GM12891 (cell line): ENCODE measurements at regions not wholly inside any gene's neighbourhood (a gene's known extent, or its start where the extent isn't known, plus 50 kb on each side); places are given as distances from the start of the nearest gene placed in this dataset.

ENCODE experiments used
- POLR2A ChIP-seq: IDR thresholded peaks from 2 replicates; pipeline ENCODE4 v1.6.1; 2011; ENCODE audit warnings: low read depth, low read length, control low read depth
- POLR2AphosphoS5 ChIP-seq: IDR thresholded peaks from 2 replicates; pipeline ENCODE4 v1.6.1; 2011; ENCODE audit warnings: low read depth, low read length, control low read depth
- TAF1 ChIP-seq: IDR thresholded peaks from 2 replicates; pipeline ENCODE4 v1.6.1; 2011; ENCODE audit warnings: low read depth, low read length, control low read depth

GRCh38 chr1:221556435-221556834 lies 185.5 kb downstream of the DUSP10 start:
- no peak for TF ChIP-seq TAF1
- TF ChIP-seq POLR2A: no peak
- TF ChIP-seq POLR2AphosphoS5: no peak
